Breast epithelium (tissue), 3 donors: ENCODE measurements at regions not wholly inside any gene's neighbourhood (a gene's known extent, or its start where the extent isn't known, plus 50 kb on each side); places are given as distances from the start of the nearest gene placed in this dataset.

Experiments used
- CTCF ChIP-seq, 3 donors: fragments of 450-650 bp; IDR thresholded peaks; one replicate each; pipeline ENCODE4 v1.5.1; 2016 to 2017; ENCODE audit warnings: antibody characterized with exemption in 3 of 3, mild to moderate bottlenecking in 3 of 3, moderate library complexity in 3 of 3
- POLR2A ChIP-seq: fragments of 450-650 bp; IDR thresholded peaks from one replicate; pipeline ENCODE4 v1.6.1; 2016; ENCODE audit warnings: antibody characterized with exemption, mild to moderate bottlenecking, moderate library complexity

GRCh38 chr9:21656776-21657674, 145.4 kb upstream of the MTAP start:
- TF ChIP-seq POLR2A: no peak
- no peak for TF ChIP-seq CTCF (IDR thresholded peaks at IDR 0.05)
